GM12878 (cell line): ENCODE measurements at regions not wholly inside any gene's neighbourhood (a gene's known extent, or its start where the extent isn't known, plus 50 kb on each side); places are given as distances from the start of the nearest gene placed in this dataset.

ENCODE experiments used
- ATF3 ChIP-seq: IDR thresholded peaks from 2 replicates; pipeline ENCODE4 v1.6.1; 2011; ENCODE audit warnings: low read depth, mild to moderate bottlenecking, low read length, moderate library complexity, borderline replicate concordance; ENCODE audit errors: extremely low read depth
- BCLAF1 ChIP-seq: fragments of 450-650 bp; IDR thresholded peaks from 2 replicates; pipeline ENCODE4 v1.6.1; 2017; ENCODE audit warnings: antibody characterized with exemption, mild to moderate bottlenecking, moderate library complexity
- BHLHE40 ChIP-seq, 2 experiments: fragments of 450-650 bp in 1 of 2; IDR thresholded peaks; 2 replicates each; pipeline ENCODE4 v1.6.1; 2011 to 2017; ENCODE audit warnings: low read depth in 2 of 2, borderline replicate concordance in 1 of 2, improper control_type of control experiment in 1 of 2, low read length in 1 of 2, mild to moderate bottlenecking in 1 of 2
- CREB1 ChIP-seq: IDR thresholded peaks from 2 replicates; pipeline ENCODE4 v1.6.1; 2012; ENCODE audit warnings: low read depth, mild to moderate bottlenecking, inconsistent platforms
- CTCF ChIP-seq, 3 experiments: IDR thresholded peaks in 2 of 3; conservative IDR thresholded peaks in 1 of 3; 2 replicates each; pipeline ENCODE4 v1.5.1; 2011; ENCODE audit warnings: low read depth in 3 of 3, low read length in 3 of 3, mild to moderate bottlenecking in 3 of 3, control low read depth in 2 of 3, moderate library complexity in 2 of 3, inconsistent platforms in 1 of 3, mixed read lengths in 1 of 3; ENCODE audit not compliant: control insufficient read depth in 2 of 3, insufficient read depth in 1 of 3; ENCODE audit errors: extremely low read depth in 1 of 3
- EZH2 ChIP-seq: IDR thresholded peaks from 2 replicates; pipeline ENCODE4 v1.6.1; 2012; ENCODE audit warnings: low read depth, mild to moderate bottlenecking, control low read depth, inconsistent platforms, low read length, borderline replicate concordance; ENCODE audit not compliant: control insufficient read depth
- MTA2 ChIP-seq: fragments of 450-650 bp; IDR thresholded peaks from 2 replicates; pipeline ENCODE4 v1.6.1; 2016; ENCODE audit warnings: low read depth, mild to moderate bottlenecking, moderate library complexity
- MYC ChIP-seq: IDR thresholded peaks from 2 replicates; pipeline ENCODE4 v1.6.1; 2011; ENCODE audit warnings: mild to moderate bottlenecking, low read length, moderate library complexity, inconsistent platforms; ENCODE audit not compliant: insufficient read depth, insufficient replicate concordance, insufficient read length, severe bottlenecking
- NFIC ChIP-seq: IDR thresholded peaks from 2 replicates; pipeline ENCODE4 v1.6.1; 2012; ENCODE audit warnings: low read depth, mild to moderate bottlenecking, inconsistent platforms, low read length, moderate library complexity
- PBX3 ChIP-seq: IDR thresholded peaks from 2 replicates; pipeline ENCODE4 v1.6.1; 2011; ENCODE audit warnings: mild to moderate bottlenecking, low read depth, low read length, moderate library complexity; ENCODE audit not compliant: insufficient replicate concordance
- PKNOX1 ChIP-seq: fragments of 450-650 bp; IDR thresholded peaks from 2 replicates; pipeline ENCODE4 v1.6.1; 2016; ENCODE audit warnings: mild to moderate bottlenecking
- POLR2AphosphoS5 ChIP-seq: IDR thresholded peaks from 2 replicates; pipeline ENCODE4 v1.6.1; 2011; ENCODE audit warnings: mild to moderate bottlenecking, low read length, inconsistent platforms
- TAF1 ChIP-seq: IDR thresholded peaks from 2 replicates; pipeline ENCODE4 v1.6.1; 2011; ENCODE audit warnings: mild to moderate bottlenecking, low read depth, low read length, borderline replicate concordance

GRCh38 chr3:117848606-117849005, 1139.0 kb downstream of the TUSC7 start:
- TF ChIP-seq PKNOX1 (no peak), NFIC (no peak), CTCF (IDR thresholded peaks at IDR 0.05 in 2 of 3, conservative IDR thresholded peaks at IDR 0.05 in 1 of 3; ENCODE audit: control insufficient read depth in 2 of 3, extremely low read depth in 1 of 3, insufficient read depth in 1 of 3, low read depth in 3 of 3, low read length in 3 of 3) (no peak), POLR2AphosphoS5 (no peak), MYC (no peak), TAF1 (no peak), CREB1 (no peak), ATF3 (no peak), MTA2 (no peak), BCLAF1 (no peak), BHLHE40 (IDR thresholded peaks at IDR 0.05; ENCODE audit: borderline replicate concordance in 1 of 2, low read depth in 2 of 2, low read length in 1 of 2) (no peak), PBX3 (no peak), EZH2 (no peak)
